NCI-H2196 treated with DMSO at 0.1 percent for 48 hours (cell line): ENCODE measurements at regions not wholly inside any gene's neighbourhood (a gene's known extent, or its start where the extent isn't known, plus 50 kb on each side); places are given as distances from the start of the nearest gene placed in this dataset.
"Not testable (repeated sequence)": the region's sequence is repeated elsewhere in the genome, so short reads cannot be mapped to it uniquely, and the experiment has no call there.

ENCODE experiments used
- DNase-seq: peaks from one replicate; lab custom pipeline; 2025; ENCODE audit not compliant: unreplicated experiment; lab: John Stamatoyannopoulos, UW

- DNase-seq = no peak
Observed at GRCh38 chr14:83151571-83151970, 1617.9 kb upstream of the SEL1L start.

- no peak for DNase-seq
Observed at GRCh38 chr14:83153081-83153480, 1619.4 kb upstream of the SEL1L start.

- DNase-seq = no peak
Observed at GRCh38 chr14:83162361-83162929, 1628.8 kb upstream of the SEL1L start.

GRCh38 chr14:83163016-83163415 lies 1629.4 kb upstream of the SEL1L start:
- DNase-seq = no peak

- DNase-seq = no peak
Observed at GRCh38 chr14:83164016-83164415, 1630.4 kb upstream of the SEL1L start.

- no peak for DNase-seq
Observed at GRCh38 chr14:83164591-83164990, 1630.9 kb upstream of the SEL1L start.

- DNase-seq = no peak
Observed at GRCh38 chr14:83170165-83170564, 1636.5 kb upstream of the SEL1L start.

- DNase-seq = no peak
Observed at GRCh38 chr14:83171761-83172160, 1638.1 kb upstream of the SEL1L start.

- DNase-seq = no peak
Observed at GRCh38 chr14:83172363-83172762, 1638.7 kb upstream of the SEL1L start.

GRCh38 chr14:83173687-83174086 lies 1640.0 kb upstream of the SEL1L start:
- no peak for DNase-seq

GRCh38 chr14:83184531-83184930 lies 1650.9 kb upstream of the SEL1L start:
- DNase-seq = no peak

GRCh38 chr14:83188311-83188710 lies 1654.7 kb upstream of the SEL1L start:
- DNase-seq = not testable (repeated sequence)

- no peak for DNase-seq
Observed at GRCh38 chr14:83196236-83196635, 1662.6 kb upstream of the SEL1L start.

- no peak for DNase-seq
Observed at GRCh38 chr14:83197271-83197670, 1663.6 kb upstream of the SEL1L start.

- no peak for DNase-seq
Observed at GRCh38 chr14:83207550-83207949, 1673.9 kb upstream of the SEL1L start.

- DNase-seq = no peak
Observed at GRCh38 chr14:83208341-83208740, 1674.7 kb upstream of the SEL1L start.

GRCh38 chr14:83217492-83217891 lies 1683.8 kb upstream of the SEL1L start:
- DNase-seq = no peak

- DNase-seq = no peak
Observed at GRCh38 chr14:83247924-83248639, 1714.4 kb upstream of the SEL1L start.

GRCh38 chr14:83251402-83251801 lies 1717.7 kb upstream of the SEL1L start:
- no peak for DNase-seq

- DNase-seq = no peak
Observed at GRCh38 chr14:83253870-83254269, 1720.2 kb upstream of the SEL1L start.

- DNase-seq = no peak
Observed at GRCh38 chr14:83255015-83255726, 1721.5 kb upstream of the SEL1L start.

- no peak for DNase-seq
Observed at GRCh38 chr14:83255727-83256090, 1722.1 kb upstream of the SEL1L start.
